Suppressor macrophage treated with lipopolysaccharide for 1 hour (primary cell): ENCODE measurements at regions not wholly inside any gene's neighbourhood (a gene's known extent, or its start where the extent isn't known, plus 50 kb on each side); places are given as distances from the start of the nearest gene placed in this dataset.

Source experiments
- DNase-seq, 3 donors: peaks; one replicate each; pipeline ENCODE4 v3.0.0-alpha.2; 2020 to 2022

DNA sequence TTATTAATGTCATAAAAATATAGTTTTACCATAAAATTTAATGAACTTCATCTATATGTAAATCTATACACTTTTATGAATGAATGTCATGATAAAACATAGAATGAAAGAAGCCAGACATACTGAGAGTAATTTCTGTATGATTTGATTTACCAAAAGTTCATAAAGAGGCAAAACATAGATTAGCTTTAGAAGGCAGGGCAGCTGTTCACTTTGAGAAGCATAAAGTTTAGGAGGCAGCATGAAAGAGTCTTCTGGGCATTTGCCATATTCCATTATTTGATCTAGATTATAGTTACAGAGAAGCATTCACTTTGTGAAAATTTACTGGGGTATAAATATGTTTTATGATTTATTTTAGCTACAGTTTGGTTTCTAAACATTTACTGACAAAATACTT, 487.2 kb downstream of the ANKRD7 start:
- DNase-seq, result no peak

DNA sequence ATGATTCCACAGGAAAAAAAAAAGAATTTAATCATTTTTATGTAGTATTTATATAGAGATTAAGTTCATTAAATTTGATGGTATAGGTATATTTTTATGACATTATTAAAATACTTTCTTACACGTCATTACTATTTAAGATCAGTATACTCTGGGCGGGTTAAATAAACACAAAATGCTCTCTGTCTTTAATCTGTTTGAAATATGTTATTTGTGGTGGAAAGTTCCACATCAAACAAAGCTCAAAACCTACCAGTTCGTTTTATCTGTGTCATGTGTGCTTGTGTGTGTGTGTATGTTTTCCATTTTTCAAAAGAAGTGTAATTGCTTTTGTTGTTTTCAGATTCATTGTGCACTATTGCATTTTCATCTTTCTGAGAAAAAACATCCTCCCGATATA, 488.5 kb downstream of the ANKRD7 start:
- DNase-seq, result no peak

DNA sequence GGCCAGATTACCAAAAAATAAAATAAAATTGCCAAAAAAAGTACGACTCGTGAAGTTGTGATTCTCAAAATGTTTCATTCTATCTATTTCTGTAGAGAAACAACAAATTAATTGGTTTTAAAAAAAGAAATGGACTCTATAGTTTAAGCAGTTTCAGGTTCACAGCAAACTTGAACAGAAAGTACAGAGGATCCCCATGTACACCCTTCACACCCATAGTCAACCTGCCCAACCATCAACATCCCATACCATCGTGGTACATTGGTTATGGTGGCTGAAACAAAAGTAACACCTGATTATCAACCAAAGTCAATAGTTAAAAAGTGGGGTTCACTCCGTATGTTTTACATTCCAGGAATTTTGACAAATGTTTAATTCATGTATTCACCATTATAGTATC, 496.1 kb downstream of the ANKRD7 start:
- DNase-seq, result no peak

DNA sequence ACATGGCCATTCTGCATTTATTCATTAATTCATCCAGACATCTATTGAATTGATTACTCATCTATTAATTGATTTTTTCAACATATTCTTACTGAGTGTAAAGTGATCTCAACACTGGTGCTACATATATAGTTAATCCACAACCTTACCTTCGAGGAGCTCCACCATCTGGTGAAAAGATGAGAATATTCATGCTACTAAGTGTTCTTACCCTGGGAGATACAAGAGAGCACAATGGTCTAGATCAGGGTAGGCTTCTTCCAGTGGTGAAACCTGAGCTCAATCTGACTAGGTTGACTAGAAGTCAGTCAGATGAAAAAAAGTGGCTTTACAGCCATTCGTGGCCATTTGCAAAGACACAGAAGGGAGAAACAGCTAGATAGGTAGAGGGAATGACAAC, 507.4 kb downstream of the ANKRD7 start:
- DNase-seq, result peak in 1 of 3 donors; percentile 2

DNA sequence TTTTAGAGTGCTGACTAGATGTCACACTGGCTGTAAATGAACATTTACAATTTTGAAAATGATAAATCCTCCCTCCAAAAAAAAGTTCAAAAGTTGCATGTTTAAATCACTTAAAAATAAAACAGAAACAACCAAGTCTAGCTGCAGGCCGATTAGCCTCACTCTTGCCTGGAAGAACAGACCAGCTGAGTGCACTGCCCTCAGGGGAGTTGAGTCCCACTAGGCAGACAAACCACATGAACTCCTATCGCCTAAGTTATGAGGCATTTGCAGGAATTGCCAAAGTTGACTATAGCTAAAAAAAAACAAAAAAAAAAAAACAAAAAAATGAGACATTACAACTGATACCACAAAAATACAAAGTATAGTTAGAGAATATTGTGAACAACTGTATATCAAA, 510.0 kb downstream of the ANKRD7 start:
- DNase-seq, result peak in 1 of 3 donors; percentile 11

DNA sequence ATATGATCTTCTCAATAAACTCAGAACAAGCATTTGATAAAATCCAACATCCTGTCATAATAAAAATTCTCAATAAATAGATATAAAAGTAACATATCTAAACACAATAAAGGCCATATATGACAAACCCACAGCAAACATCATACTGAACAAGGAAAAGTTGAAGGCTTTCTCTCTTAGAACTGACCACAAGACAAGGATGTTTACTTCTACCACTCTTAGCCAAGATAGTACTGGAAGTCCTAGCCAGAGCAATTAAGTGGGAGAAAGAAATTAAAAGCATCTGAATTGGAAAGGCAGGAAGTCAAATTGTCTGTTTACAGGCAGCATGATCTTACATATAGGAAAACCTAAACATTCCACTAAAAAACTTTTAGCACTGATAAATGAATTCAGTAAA, 510.9 kb downstream of the ANKRD7 start:
- DNase-seq, result peak in 1 of 3 donors; percentile 2

DNA sequence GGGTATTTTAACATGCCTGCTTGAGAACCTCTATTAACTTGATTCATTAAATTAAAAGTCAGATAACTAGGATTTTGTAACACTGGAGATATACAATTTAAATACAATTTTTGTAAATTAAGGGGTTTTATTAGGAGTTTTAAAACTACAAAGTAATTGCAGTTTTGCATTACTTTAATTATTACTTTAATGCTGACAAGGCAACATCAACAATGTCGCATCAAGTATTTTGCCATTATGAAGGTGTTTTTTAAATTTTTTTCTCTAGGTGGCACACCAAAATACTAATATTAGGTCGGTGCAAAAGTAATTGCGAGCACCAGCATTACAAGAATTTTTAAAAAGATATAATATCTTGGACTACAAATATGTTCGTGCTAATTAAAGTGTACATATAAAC, 513.4 kb downstream of the ANKRD7 start:
- DNase-seq, result no peak

DNA sequence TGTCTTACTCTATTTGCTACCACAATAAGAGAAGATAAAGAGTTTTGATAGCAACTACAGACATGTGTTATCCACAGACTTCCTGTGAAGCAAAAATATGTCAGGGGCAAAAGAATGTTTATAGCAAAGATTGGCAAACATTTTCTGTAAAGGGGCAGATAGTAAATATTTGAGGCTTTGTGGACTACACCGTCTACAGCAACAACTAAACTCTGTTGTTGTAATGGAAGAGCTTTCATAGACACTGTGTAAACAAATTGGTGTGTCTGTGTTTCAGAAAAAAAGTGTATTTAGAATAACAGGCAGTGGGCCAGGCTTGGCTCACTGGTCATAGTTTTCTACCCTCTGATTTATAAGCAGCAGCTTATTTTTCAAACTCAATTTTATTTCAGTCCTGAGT, 521.4 kb downstream of the ANKRD7 start:
- no peak for DNase-seq

DNA sequence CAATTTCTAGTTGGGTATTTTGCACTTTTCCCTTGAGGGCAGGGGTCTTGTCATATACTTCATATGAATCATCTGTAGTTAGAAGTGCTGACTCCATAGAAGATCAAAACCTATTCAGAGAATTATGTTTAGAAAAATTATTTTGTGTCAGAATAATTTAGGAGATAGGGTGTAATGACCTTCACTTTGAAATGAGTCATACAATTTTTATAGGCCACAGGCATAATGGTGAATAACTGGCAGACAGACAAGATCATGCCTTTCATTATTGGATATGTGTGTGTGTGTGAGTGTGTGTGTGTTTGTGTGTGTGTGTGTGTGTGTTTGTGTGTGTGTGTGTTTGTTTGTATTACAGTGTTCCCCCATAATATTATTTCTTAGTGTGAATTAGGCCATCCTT, 523.0 kb downstream of the ANKRD7 start:
- DNase-seq, result no peak

DNA sequence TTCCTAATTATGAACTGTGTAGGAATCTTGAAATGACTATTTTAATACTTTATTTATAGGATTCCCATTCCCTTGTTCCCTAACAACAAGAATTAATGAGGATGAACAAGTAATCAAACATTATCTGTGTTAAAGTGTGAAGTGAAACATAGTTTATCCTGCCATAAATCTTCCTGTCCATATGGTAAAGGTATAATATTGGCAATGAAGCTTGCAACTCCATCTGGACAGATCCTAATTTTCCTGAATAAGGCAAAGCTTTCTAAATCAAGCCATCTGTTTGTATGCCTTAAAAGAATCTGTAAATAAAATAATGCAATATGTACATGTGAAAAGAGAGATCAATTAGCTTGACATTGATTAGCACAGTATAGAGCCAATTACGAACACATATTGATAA, 529.0 kb downstream of the ANKRD7 start:
- no peak for DNase-seq

DNA sequence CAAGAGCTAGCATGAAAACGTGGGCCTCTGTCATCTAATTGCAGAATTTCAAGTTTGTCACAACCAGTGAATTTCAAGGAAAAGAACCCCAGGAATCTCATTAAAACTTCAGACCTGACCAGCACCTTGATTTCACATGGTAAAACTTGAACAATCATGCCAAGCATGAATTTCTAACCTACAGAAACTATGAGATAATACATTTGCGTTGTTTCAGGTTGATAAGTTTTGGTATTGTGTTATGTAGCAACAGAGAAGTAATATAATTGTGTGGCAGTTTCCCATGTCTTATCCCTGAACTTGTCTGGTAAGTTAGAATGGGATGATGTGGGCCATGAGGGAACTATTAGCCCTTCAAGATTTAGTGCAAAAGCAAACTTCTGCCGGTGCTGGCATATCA, 530.1 kb downstream of the ANKRD7 start:
- DNase-seq, result no peak

DNA sequence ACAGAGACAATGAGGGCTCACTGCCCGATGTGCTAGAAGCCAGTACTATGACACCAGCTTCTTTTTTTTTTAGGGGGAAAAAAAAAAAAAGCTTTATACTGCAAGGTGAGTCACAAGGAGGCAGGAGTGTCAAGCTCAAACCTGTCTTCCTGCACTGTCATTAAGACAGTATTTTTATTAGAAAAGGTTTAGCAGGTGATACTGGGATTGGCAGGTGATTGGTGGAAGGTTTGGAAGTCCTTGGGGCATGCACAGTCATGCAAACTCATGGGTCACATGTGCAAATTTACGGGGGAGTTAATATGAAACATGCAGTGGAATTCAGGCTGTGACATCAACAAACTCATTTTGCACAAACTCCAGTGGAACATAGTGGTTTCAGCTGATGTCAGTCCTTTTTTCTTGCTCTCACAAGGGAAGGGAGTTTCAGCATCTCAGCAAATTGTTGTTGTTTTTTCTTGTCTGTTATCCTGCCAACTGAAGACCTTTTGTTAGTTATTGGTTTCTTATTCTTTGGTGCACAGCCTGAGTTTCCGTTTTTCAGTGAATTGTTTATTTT, 530.6 kb downstream of the ANKRD7 start:
- no peak for DNase-seq

DNA sequence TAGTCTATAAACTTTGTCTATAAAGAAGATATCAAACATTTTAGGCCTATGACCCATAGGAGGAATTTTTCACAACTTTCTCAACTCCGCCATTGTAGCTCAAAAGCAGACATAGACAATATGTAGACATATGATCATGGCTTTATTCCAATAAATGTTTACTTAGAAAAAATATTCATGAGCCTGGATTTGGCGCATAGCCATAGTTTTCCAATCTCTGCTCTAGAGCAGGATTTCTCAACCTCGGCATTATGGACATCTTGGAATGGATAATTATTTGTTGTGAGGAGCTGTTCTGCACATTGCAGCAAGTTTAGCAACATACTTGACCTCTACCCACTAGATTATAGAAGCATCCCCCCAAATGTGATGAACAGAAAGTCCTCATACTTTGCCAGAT, 532.6 kb downstream of the ANKRD7 start:
- DNase-seq, result no peak

DNA sequence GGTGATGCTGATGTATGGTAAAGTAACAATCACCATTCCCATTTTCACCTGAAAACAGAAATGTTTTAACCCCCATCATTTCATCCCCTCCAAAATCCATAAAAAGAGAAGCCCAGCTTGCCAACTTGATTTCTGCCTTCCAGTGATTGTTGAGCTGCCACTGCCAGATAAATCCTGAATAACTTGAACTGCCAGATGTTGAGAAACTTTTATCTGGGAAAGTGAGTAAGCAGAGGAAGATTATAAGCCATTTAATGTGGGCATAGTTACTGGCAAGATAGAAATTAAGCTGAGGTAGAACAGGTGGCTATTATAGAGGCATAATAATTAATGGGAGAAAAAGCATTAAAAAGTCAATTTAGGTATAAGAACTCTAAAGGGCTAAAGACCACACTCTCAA, 534.1 kb downstream of the ANKRD7 start:
- no peak for DNase-seq

DNA sequence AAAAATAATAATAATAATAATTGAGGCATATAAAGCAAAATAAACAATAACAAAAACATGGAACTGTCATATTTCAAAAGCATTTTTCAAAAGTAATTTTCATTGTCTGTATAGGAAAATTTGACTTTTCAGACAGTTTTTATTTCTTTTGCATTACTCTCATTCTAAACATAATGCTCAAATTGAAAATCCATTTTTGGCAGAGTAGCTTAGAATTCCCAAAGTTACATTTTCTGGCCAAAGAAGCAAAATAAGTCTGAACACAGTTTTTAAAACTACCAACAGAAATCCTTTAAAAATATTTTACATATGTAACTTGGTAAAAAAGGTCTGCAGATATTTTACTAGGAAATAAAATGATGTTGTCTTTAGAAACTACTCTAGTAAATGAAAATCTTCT, 535.4 kb downstream of the ANKRD7 start:
- DNase-seq, result no peak

DNA sequence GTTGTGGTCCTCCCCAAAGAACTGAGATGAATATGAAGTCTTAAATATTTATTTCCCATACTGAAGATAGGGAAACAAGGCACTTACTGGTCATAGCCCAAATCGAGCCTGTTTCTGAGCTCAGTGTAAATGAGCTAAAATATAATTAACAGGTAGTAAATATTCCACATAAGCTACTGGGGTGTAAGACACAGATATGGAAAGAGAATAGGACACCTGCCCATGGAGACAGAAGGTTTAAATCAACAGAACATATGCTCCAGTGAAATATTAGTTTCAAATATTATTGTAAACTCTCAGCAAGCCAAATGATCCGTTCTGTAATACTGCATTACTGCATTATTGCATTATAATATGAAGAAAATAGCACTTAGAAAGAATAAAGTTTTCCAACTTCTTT, 537.9 kb downstream of the ANKRD7 start:
- no peak for DNase-seq

DNA sequence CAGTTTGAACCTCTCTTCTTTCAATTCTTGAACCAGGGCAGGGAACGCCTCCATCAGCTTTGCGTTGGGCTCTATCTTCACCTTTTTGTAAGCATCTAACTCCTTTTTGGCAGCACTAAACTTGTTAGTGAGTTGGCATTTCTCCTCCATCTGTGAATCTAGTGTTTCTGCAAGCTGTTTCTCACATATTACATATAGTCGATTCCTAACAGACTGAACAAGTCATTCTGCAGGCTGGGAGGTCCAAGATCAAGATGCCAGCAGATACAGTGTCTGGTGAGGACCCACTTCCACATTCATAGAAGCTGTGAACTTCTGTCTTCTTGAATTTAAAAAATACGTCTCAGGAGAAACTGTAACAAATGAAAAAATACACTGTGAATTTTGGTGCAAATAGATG, 539.7 kb downstream of the ANKRD7 start:
- no peak for DNase-seq

DNA sequence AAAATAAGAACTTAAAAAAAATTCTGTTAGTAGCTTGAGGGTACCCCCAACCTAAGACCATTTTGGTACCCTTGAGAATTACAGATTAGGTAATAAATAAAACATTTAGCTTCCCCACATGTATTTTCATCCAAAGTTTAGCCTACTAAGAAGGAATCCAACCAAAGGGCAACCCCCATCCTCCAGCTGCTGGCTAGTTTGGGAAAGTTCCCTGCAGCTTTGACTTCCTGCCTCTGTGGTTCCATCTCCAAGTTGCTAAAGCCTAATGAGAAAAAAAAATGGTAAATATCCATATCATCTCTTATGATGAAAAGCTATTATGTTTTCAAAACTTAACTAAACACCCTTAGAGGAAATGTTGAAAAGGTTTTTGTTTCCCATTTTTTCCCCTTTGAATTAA, 547.2 kb downstream of the ANKRD7 start:
- no peak for DNase-seq

DNA sequence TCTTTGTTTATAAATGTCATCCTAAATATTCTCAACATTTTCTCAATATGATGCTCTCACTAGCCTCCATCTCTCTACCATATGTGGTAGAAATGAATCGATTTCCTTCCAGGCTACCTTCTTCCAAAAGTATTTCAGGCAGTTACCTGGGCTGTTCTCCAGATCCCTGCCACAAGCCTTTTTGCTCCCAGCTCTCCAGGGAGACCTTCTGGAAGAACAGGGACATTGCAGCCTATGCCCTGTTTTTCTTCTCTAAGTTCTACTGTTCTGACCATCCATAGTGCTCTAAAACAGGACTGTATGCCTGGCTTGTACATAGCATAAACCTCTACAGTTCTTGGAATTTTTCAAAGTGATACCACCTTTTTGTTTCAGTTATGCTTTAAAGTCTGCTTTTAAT, 552.8 kb downstream of the ANKRD7 start:
- DNase-seq, result no peak

DNA sequence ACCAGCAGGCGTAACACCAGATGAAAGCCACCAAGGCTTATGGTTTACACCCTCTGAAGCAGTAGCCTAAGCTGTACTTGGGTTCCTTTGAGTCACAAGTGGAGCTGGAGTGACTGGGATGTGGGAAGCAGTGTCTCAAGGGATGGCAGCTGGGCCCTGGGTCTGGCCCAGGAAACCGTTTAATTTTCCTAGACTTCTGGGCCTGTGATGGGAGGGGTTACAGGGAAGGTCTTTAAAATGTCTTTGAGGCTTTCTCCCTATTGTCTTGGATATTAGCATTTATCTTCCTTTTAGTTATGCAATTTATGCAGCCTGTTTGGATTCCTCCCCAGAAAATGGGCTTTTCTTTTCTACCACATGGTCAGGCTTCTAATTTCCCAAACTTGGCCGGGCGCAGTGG, 568.2 kb downstream of the ANKRD7 start:
- no peak for DNase-seq

DNA sequence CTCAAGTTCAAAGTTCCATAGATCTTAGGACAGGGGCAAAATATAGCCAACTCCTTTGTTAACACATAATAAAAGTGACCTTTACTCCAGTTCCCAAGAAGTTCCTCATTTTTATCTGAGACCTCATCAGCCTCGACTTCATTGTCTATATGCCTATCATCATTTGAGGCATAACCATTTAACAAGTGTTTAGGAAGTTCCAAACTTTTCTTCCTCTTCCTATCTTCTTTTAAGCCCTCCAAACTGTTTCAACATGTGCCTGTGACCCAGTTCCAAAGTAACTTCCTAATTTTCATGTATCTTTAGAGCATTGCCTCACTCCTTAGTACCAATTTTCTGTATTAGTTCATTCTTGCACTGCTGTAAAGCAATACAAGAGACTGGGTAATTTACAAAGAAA, 569.1 kb downstream of the ANKRD7 start:
- DNase-seq, result peak in 2 of 3 donors; percentile 4 to 20

DNA sequence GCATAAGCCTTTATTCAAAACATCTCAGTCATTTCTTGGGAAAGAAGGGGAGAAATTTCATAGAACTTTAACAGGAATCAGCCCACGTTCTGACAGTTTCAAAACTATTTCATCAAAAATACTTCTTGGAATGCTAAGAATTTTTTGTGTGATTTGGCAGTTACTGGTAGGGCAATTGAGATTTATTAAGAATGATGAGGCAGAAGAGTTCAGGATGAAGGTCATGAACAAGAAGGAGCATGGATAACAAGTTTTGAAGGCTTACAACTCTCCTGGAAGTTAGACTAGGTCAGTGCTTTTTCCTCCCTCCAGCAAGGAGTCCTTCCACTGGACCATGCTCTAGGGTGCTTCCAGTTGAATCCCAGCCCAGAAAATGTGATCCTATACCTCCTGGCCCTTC, 569.9 kb downstream of the ANKRD7 start:
- no peak for DNase-seq

DNA sequence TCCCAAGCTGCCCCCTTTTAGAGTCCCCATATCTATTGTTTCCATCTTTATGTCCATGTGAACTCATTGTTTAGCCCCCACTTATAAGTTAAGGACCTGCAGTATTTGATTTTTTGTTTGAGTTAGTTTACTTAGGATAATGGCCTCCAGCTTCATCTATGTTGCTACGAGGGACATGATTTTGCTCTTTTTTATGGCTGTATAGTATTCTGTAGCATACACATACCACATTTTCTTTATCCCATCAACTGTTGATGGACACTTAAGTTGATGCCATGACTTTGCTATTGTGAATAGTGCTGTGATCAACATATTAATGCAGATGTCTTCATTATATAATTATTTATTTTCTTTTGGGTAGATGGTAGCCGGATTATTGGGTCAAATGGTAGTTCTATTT, 576.9 kb downstream of the ANKRD7 start:
- no peak for DNase-seq

DNA sequence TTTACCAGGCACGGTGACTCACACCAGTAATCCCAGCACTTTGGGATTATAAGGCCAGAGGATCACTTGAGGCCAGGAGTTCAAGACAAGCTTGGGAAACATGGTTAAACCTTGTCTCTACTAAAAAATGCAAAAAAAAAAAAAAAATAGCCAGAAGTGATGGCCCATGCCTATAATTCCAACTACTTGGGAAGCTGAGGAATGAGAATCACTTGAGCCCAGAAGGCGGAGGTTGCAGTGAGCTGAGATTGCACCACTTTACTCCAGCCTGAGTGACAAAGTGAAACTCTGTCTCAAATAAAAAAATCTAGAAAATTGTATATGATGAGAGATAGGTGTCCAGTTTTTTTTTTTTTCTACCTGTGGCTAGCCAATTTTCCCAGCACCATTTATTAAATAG, 578.2 kb downstream of the ANKRD7 start:
- no peak for DNase-seq

DNA sequence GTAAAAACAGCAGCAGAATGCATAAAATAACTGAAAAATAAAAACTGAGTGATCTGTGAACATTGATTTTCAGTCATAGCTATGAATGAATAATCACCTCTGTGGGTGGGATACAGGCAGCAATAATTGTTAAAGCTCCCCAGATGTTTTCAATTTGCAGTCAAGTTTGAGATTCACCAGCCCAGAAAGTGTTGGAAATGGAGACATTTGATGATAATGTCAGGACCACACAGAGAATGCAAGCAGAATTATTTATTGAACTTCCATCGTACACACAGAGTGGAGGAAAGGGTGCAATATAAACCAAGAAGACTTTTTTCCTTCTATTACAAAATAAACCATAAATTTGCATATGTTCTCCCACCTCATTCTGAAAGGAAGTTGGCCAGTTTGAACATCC, 601.7 kb downstream of the ANKRD7 start:
- no peak for DNase-seq

DNA sequence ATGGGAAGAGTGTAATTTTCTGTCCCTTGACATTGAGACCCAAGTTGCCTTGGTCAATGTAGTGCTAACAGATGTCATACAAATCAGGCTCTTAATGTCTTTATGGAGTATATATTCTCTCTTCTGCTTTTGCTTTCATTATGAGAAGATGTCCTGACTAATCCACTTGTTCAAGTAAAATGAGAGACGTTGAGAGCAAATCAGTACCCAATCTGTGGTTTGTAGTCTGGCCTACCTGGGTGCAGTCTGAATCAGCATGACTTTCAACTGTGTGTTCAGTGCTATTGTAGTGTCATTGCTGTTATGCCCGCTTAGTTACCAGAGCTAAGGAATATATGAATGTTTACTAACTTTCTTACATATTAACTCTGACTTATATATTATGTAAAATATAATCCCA, 612.4 kb downstream of the ANKRD7 start:
- DNase-seq, result no peak
